Epidermal melanocyte (primary cell): ENCODE measurements at regions not wholly inside any gene's neighbourhood (a gene's known extent, or its start where the extent isn't known, plus 50 kb on each side); places are given as distances from the start of the nearest gene placed in this dataset.
"Not testable (repeated sequence)": the region's sequence is repeated elsewhere in the genome, so short reads cannot be mapped to it uniquely, and the experiment has no call there.

ENCODE experiments used
- DNase-seq: peaks from one replicate; pipeline ENCODE4 v3.0.0; 2011; ENCODE audit warnings: low spot score; ENCODE audit not compliant: insufficient read length

GRCh38 chr10:55168343-55168742, 367.3 kb upstream of the PCDH15 start:
- DNase-seq = no peak

- DNase-seq = no peak
Measured at GRCh38 chr10:55163388-55163979, 362.5 kb upstream of the PCDH15 start.

- not testable (repeated sequence) for DNase-seq
Measured at GRCh38 chr10:55162321-55162720, 361.3 kb upstream of the PCDH15 start.

- no peak for DNase-seq
Measured at GRCh38 chr10:55160655-55161283, 359.7 kb upstream of the PCDH15 start.

- no peak for DNase-seq
Measured at GRCh38 chr10:55158633-55159032, 357.6 kb upstream of the PCDH15 start.

GRCh38 chr10:55146032-55146431, 345.0 kb upstream of the PCDH15 start:
- DNase-seq = no peak

GRCh38 chr10:55144001-55144400, 343.0 kb upstream of the PCDH15 start:
- no peak for DNase-seq

GRCh38 chr10:55141892-55142291, 340.9 kb upstream of the PCDH15 start:
- no peak for DNase-seq

GRCh38 chr10:55137063-55137462, 336.0 kb upstream of the PCDH15 start:
- no peak for DNase-seq

- no peak for DNase-seq
Measured at GRCh38 chr10:55104738-55105137, 303.7 kb upstream of the PCDH15 start.

- no peak for DNase-seq
Measured at GRCh38 chr10:55098452-55098851, 297.4 kb upstream of the PCDH15 start.

GRCh38 chr10:55091691-55092328, 290.8 kb upstream of the PCDH15 start:
- DNase-seq = peak; percentile 15

GRCh38 chr10:55078121-55078520, 277.1 kb upstream of the PCDH15 start:
- DNase-seq = no peak

GRCh38 chr10:55065185-55065584, 264.2 kb upstream of the PCDH15 start:
- DNase-seq = no peak

GRCh38 chr10:55063811-55064210, 262.8 kb upstream of the PCDH15 start:
- no peak for DNase-seq

- no peak for DNase-seq
Measured at GRCh38 chr10:55062349-55062748, 261.3 kb upstream of the PCDH15 start.

- DNase-seq = no peak
Measured at GRCh38 chr10:55058800-55059199, 257.8 kb upstream of the PCDH15 start.

- DNase-seq = no peak
Measured at GRCh38 chr10:55051515-55051914, 250.5 kb upstream of the PCDH15 start.

GRCh38 chr10:55048830-55049498, 247.9 kb upstream of the PCDH15 start:
- DNase-seq = no peak

- DNase-seq = no peak
Measured at GRCh38 chr10:55043540-55043939, 242.5 kb upstream of the PCDH15 start.

- no peak for DNase-seq
Measured at GRCh38 chr10:55033061-55033460, 232.0 kb upstream of the PCDH15 start.

GRCh38 chr10:55024713-55025112, 223.7 kb upstream of the PCDH15 start:
- DNase-seq = no peak
